ELF-1 (cell line): ENCODE measurements at regions not wholly inside any gene's neighbourhood (a gene's known extent, or its start where the extent isn't known, plus 50 kb on each side); places are given as distances from the start of the nearest gene placed in this dataset.
A peak's percentile ranks its signal among the peaks of the same experiment; 100 is the strongest.
"Not testable (repeated sequence)": the region's sequence is repeated elsewhere in the genome, so short reads cannot be mapped to it uniquely, and the experiment has no call there.

ENCODE experiments used
- DNase-seq: peaks from one replicate; pipeline ENCODE4 v3.0.0-alpha.2; 2016; ENCODE audit warnings: low read depth, low spot score

DNA sequence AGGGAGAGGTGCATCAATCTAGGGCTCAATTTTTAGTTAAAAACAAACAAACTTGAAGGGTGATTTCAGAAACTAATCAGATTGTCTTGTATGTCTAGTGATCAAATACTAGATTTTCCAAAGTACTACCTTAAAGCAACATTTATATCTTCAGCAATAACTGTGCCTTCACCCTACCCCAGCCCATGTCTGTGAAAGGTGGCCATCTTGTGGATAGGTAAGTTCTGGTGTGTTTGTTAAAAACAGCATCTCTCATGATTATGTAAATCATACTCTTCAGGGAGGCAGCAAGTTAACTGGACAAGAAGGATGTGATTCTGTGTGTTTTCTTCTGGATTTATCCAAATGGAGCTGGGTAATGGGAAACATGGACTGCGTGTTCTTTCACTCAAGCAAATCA is 81.4 kb upstream of the ACSL1 start:
- DNase-seq: no peak

DNA sequence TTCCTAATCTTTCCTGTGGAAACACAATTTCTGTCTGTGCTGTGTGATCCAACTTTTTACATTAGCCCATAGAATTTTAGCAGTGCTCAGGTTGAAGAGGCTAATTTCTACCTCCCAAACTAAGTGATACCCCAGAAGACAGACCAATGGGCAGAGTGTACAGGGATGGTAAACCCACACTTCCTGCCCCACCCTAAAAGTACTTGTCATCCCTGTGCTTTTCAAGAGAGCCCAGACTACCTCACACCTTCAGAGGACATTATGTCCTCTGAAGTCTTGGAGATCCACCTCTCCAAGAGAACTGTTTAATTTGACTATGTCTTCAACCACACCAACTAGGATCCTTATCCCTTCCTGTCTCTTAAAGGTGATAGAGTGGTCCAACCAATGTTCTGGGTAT is 82.0 kb upstream of the ACSL1 start:
- DNase-seq: no peak

DNA sequence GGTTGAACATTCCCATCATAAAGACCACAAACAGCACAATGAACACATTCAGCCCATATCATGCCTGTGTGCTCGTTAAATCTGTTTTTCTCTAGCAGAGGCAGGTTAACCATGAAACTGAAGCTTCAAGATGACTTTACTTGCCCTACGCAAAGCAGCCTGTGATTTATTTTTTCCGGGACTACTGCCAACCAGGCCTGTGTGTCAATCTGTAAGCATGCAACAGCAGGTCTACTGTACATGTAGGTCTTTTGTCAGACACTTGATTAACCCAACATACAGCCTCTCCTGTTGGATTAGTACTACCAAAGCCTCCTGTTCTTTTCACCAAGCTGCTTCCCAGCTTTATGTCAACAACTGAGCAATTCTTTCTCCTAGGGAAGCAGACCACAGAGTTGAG is 85.5 kb upstream of the ACSL1 start:
- no peak for DNase-seq

DNA sequence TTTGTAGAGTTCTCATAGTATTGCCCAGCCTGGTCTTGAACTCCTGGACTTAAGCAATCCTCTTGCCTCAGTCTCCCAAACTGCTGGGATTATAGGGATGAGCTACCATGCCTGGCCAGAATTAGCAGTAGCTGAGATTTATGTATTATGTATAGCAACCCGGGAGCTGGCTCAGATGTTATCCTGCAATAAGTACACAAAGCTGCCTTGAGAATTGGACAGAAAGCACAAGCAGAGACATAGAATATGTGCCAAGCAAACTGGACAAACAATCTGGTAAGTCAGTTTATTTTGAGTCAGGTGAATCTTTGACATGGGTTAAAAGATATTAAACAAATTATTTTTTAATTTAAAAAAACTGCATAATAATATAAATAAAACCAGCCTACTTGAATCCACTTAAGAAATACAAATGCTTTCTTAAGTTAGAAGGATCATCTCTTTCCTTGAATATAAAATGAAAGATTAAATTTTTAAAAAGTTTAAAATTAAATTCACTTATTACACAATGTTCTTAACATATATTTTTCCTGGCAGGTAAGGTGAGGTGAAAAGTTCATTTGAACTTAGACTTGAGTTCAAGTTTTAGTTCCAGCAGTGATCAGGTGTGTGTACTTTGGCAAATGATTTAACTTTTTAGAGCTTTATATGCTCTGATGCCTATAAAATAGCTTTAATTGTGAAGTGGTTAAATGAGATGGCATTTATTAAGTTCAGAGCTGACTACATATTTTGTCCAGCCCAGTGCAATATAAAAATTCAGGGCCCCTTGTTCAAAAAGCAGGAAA is 87.8 kb upstream of the ACSL1 start:
- no peak for DNase-seq

DNA sequence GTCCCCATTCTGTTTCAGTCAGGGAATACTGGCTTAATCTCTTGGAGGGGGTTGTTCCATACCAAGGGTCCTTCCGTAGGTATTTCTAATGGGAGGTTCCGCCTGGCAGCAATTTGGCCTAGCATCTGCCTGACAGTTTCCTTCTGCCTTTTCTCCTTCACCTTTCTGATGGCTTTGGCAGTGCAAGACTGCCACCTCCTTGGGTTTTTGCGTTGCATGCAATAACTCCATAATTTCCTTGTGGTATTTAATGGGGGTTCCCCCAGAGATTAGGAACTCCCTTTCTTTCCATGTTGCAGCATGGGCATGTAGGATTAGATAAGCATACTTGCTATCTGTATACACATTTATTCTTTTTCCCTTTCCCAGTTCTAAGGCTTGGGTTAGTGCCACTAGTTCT is 93.0 kb upstream of the ACSL1 start:
- not testable (repeated sequence) for DNase-seq

DNA sequence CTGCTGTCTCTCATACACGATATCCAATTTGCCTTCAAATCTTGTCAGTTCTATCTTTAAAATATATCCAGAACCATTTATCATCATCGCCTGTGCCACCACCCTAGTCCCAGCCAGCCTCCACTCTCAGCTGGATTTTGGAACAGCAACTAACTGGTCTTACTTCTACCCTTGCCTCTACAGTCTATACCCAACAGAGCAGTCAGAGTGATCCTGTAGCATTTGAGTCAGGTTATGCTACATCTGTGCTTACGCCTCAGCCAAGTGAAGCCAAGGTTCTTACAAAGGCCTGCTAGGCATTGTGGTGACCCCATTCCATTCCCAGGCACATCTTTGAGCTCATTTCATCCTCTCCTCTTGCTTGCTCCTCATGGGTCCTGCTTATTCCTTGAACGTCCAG is 95.7 kb upstream of the ACSL1 start:
- no peak for DNase-seq

DNA sequence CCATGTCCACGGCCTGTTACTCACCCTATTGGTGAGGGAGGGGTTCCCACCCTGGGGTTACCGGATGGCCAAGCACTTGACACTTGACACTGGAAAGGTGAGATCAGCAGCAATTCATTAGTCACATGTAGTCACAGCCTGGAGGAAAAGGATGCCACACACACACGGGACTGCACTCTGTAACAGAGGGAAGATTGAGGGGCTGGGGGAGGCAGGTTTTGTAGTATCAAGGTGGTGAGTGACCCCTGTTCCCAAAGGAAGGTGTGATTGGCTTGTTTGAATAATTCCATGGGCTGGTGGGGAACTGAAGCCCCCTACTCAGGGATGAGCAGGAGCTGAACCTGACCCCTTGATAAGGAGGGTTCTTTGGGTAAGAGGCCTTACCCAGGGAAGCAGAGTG is 96.0 kb upstream of the HELT start:
- DNase-seq: no peak

DNA sequence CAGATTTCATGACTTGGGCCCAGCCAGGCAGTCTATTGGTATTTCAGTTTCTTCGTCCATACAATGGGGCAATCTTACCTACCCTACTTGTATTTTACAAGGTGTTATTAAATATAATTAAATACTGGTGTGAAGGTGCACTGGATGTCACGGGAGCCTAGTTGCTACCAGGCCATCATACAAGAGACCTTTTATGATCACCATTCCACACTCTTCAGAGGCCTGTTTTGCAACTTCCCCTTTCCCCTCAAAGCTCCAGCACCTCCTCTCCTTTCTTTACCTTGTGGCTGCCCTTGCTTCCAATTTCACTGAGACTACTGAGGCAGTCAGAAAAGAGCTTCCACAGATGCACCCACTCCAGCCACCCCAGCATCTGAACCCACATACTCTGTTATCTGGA is 93.8 kb upstream of the HELT start:
- no peak for DNase-seq

DNA sequence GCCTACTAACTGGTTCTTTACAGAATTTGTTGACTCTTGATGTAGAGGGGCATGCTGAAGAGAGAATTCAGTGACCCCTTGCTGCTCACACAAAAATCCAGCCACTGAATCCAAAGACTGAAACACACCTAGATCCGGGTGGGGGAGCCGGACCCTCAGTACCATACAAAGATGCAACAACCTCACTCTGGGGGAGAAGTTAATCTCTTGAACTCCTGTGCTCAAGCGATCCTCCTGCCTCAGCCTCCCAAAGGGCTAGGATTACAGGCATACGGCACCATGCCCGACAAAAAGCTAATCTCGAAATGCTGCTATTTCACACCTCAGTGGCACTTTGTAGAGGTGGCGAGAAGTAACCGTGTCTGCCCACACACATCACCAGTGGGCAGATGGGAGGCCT is 88.8 kb upstream of the HELT start:
- DNase-seq: no peak

DNA sequence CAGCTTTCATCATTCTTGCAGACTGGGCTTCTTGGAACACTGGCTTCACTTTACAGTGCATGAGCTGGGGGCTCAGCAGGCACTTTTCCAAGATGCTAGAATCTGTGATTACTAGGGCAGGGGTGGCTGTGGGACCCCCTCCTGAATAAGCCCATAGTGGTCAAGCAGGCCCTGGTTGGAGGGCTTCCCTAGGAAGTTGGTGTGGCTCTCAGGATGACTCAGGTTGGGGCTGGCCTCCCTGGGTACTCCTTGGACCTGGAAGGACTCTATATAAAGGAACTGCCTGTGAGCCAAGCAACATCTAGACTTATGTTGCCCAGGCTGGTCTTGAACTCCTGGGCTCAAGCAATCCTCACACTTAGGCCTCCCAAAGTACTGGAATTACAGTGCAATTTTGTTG is 88.3 kb upstream of the HELT start:
- no peak for DNase-seq

DNA sequence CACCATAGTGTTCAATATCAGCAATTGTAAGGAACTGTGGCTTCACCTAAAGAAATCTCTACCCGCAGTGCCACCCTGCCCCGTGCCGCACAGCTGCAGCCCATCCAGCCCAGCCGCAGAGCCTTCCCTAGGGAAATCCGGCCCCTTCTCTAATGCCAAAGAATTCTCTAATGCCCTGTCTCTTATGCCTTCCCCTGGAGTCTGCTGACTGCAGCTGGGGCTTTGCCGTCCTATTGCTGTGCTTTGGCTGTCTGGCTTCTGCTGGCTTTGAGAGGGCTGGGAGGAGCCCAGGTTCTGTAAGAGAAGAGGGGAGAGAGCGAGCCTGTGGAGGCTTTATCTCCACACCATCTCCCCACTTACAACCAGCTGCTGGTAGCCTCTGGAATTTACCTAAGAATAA is 85.9 kb upstream of the HELT start:
- DNase-seq: peak; percentile 36

DNA sequence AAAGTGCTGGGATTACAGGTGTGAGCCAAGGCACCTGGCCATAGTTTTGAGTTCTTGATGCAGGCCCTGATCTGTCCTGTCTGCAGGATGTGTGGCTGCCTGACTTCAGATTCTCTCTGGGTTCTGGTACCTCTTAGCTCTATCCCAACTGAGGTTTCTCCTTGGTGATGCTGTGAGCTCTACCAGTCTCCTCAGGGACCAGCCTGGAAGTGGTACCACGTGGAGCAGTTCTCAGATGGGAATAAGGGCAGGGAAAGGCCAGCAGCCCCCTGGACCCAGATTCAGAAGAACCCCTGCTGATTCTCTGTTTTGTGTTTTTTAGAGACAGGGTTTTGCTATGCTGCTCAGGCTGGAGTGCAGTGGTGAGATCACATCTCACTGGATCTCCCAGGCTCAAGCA is 85.0 kb upstream of the HELT start:
- DNase-seq: no peak

DNA sequence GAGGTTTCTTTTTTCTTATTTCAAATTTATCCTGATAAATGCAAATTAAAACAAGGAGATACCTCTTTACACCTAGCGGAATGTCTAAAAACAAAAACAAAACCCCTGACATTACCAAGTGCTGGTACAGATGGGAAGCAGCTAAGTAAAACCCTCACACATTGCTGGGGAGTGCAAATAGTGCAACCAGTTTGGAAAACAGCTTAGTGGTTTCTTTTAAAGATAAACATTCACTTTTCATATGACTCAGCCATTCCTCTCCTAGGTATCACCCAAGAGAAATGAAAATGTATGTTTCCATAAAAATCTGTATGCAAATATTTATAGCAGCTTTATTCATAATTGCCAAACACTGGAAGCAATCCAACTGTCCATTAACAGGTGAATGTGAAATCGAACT is 84.1 kb upstream of the HELT start:
- no peak for DNase-seq

DNA sequence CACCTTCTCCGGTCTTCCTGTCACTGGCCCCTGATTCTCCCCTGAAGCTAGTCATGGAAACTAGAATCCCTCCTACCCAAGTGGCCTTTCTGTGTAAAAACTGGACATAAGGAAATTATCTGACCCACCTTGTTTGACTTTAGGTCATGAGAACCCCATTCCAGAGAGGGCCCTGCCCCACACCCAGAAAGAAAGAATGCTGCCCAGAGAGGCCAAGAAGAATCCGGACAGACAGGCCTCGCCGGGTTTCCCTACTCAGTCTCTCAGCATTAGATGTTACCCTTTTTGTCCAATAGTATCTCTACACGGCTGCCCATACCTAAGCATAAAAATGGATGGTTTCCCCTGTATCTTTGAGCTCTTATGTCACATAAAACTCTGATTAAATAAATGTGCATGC is 83.3 kb upstream of the HELT start:
- DNase-seq: no peak

DNA sequence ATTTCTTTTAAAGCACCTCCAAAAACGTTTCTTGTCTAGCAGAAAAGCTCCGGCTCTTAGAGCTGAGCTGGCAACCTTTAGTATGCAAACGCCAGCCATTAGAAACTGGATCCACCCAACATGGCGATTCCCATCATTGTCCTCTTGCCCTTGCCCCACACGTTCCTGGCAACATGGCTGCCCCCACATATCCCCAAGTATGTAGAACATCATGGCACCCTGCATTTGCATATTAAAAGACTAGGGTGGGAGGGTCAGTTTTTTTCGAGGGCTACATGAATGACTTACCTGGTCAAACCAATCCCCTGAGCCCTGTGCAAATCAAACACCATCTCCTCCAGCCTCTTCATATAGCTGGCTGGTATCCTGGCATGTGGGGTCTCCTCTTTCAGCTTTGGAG is 82.2 kb upstream of the HELT start:
- DNase-seq: no peak

DNA sequence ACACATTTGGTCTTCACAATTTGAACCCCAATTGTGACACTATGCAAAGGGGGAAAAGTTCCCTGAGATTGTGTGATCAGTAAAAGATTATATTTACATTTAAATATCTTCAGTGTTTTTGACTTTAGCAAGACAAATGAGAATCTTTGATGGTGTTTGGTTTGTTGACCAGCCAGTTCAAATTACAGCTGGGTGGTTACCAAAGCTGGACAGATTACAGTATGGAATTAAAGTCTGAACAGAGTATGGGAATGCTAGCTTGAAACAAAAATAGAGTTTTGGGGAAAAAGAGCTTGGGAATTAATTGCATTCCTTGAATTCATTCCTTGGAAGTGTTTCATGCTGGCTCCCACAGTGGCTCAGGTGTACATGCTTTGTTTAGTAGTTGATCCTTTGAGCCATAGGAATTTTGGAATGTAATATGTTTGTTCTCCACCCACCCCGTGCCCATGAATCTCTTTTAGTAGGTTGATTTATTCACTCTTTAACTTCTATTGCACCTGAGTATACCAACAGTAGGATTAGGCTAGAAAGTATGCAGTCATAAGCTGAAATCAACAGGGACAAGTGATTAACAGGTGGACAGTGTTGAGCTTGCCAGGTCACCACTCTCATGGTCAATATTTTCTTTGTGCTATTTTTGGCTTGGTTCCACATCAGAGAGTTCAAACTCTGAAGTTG is 81.1 kb upstream of the HELT start:
- no peak for DNase-seq

DNA sequence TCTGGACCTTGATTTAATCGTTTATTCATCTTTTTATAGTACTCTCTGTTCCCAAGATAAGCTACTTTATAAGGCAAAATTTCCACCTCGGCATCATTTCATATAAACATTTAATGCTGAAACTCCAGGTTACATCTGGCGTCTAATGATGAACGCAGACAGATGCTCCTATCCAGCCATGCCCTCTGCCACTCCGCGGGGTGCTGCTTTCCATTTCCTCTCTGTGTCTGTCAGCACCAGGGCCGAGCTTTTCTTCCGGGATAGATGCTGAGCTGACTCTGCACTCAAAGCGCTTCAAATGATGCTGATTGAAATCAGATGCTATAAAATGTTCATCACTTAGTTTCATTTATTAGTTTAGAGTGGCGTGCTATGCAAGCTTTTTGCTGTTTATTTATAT is 80.5 kb upstream of the HELT start:
- DNase-seq: no peak

DNA sequence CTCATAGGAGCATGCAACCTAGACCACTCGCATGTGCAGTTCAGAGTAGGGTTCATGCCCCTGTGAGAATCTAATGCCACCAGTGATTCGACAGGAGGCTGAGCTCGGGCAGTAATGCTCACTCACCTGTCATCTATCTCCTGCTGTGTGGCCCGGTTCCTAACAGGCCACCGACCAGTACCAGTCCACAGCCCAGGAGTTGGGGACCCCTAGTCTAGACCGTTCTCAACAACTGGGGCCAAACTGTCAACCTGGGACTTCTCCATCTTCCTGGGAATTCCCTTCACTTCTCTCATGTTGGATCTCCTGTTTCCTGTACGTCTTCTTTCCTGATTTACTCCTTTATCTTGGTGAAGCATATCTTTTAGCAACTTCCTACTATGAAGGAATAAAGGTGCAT is 79.4 kb upstream of the HELT start:
- DNase-seq: no peak

DNA sequence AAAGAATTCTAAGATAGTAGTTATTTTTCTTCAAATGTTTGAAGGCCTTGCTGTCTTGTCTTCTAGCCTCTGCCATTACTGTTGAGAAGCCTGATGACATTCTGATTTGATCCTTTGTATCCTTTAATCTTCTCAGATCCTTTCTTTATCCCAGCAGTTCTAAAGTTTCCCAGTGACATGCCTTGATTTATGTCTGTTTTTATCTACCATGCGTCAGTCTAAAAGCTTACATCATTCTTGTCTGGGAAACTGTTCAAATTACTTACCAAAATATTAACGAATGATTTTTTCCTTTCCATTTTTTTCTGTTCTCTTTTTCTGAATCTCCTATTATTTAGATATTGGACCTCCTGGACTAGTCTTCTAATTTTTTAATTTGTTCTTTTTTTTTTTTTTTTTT is 78.3 kb upstream of the HELT start:
- no peak for DNase-seq

DNA sequence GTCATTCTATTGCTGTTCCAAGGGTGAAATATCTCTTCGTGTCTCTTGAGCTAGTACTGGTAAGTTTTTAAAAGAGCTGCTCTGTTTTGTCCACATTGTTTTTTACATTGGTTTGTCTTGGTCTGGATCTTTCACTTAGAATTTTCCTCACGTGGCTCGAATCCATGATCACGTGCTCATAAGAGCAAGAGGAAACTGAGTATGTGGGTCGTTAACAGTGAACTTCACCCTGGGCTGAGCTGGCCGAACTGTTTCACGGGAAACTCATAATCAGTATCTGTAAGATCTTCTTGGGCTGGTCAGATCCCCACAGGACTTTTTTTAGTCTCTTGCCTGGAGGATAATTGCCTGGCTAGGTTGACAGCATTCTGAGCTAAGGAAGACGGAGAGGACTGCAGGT is 77.8 kb upstream of the HELT start:
- no peak for DNase-seq

DNA sequence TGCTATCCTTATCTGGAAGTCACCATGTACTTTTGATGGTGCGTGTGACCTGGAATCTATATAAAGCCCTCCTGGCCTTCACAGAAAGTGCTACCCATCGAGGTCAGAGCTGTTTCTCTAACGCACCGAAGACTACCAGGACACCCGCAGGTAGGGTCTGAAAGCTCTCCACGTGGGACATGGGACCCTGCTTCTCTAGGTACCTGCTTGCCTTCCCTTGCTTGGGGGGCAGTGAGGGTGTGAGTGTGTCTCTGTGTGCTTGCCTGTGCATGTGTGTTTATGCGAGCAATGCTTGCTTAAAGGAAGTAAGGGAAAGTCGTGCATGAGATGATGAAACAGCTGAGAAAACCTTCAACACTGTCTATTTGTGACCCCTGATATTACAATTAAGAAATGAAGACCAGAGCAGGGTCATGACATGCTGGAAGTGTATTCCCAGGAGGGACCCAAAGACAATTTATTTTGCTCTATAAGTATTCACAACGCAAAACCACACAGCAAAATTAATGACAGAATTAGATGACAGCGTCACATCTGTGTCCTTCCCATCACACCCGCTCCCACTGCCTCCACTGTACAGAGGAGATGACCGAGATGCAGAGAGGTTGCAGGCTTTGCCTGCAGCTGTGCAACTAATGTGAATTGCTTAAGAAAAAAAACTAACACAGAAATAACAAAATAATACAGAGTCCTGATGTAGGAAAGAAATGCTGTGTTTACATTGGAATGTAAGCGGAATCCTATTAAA is 76.4 kb upstream of the HELT start:
- DNase-seq: no peak

DNA sequence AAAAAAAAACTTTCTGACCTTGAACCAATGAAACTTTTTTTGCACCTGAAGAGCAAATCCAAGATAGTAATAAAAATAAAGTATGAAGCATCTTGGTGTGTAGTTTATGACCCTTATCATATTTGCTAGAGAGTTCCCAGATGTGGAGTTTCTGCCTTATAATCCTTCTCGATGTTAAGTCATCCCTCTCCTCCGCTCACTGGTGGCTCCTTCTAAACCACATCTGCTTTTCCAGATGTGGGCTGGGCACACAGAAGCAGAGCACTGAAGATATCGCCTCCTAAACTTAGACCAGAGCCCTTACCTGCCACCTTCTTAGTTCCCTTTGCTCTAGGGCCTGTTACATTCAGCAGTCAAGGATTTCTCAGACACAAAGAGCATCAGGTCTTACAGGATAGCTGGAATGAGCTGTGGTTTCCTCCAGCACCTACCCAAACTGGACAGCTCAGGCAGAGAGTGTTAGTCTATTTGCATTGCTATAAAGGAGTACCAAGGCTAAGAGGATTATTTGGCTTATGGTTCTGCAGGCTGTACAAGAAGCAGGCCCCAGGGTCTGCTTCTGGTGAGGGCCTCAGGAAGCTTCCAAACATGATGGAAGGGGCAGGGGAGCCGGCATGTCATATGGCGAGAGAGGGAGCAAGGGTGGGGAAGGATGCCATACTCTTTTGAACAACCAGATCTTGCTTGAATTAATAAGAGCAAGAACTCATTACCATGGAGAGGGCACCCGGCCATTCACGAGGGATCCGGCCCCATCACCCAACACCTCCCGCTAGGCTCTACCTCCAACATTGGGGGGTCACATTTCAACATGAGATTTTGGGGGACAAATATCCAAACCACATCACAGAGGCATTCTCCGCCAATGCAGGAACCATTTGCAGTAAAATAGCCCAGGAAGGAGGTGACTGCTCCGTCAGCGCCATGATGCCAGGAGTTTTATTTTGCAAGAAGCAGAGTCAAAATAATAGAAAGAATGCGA is 75.6 kb upstream of the HELT start:
- no peak for DNase-seq
